ENCODE measurements at regions not wholly inside any gene's neighbourhood (a gene's known extent, or its start where the extent isn't known, plus 50 kb on each side); places are given as distances from the start of the nearest gene placed in this dataset.

- TF ChIP-seq REST (tag by site-specific recombination; IDR thresholded peaks at IDR 0.05) (no peak), CTCF (tag by site-specific recombination; IDR thresholded peaks at IDR 0.05) (no peak), PRDM1 (tag by site-specific recombination; IDR thresholded peaks at IDR 0.05) (no peak), YY1 (tag by site-specific recombination; IDR thresholded peaks at IDR 0.05) (no peak), IKZF3 (tag by site-specific recombination; IDR thresholded peaks at IDR 0.05) (no peak), ZNF514 (tag by site-specific recombination; IDR thresholded peaks at IDR 0.05) (no peak)
Observed at GRCh38 chr6:119856136-119856535, 506.6 kb upstream of the MAN1A1 start.

Data from HEK293 (cell line).